ENCODE measurements at regions not wholly inside any gene's neighbourhood (a gene's known extent, or its start where the extent isn't known, plus 50 kb on each side); places are given as distances from the start of the nearest gene placed in this dataset.

GRCh38 chr5:173753307-173754168 is 134.6 kb upstream of the CPEB4 start:
- H3K27ac Mint-ChIP-seq: no peak overlapping the region
- H3K4me1 Mint-ChIP-seq: no peaks in the 10 kb centered on the region
- intact Hi-C loops (cut with micrococcal nuclease): no loop called here
- DNase-seq (no peak), ATAC-seq (no peak)
- peaks cover 8% of the 10 kb centered on the region for H3K4me1 ChIP-seq (ENCODE audit: control insufficient read depth, insufficient read depth, low read length)
- WGBS (ENCODE audit: insufficient coverage): 91% methylated on average over 14 of the region's 15 CpGs
- no peak overlapping the region for H3K4me3 Mint-ChIP-seq
- no peaks in the 10 kb centered on the region for H3K36me3 ChIP-seq (ENCODE audit: control insufficient read depth, insufficient read depth, low read length)
- no peaks in the 10 kb centered on the region for H3K9me3 Mint-ChIP-seq
- H3K27me3 ChIP-seq (ENCODE audit: control insufficient read depth, insufficient read depth, low read length): no peaks in the 10 kb centered on the region
- TF ChIP-seq CTCF (IDR thresholded peaks at IDR 0.05): no peak
- H3K27me3 Mint-ChIP-seq (ENCODE audit: low read depth in 2 of 2): peaks cover 10% of the 10 kb centered on the region in 2 donors
- H3K4me3 ChIP-seq (ENCODE audit: low read length): no peak overlapping the region
- H3K36me3 Mint-ChIP-seq: no peaks in the 10 kb centered on the region
- no peak overlapping the region for H3K27ac ChIP-seq (ENCODE audit: low read length)
- no peaks in the 10 kb centered on the region for H3K9me3 ChIP-seq (ENCODE audit: control insufficient read depth, insufficient read depth, low read length)

GRCh38 chr5:173755319-173755718 is 132.8 kb upstream of the CPEB4 start:
- no peak overlapping the region for H3K27ac ChIP-seq (ENCODE audit: low read length)
- H3K27me3 ChIP-seq (ENCODE audit: control insufficient read depth, insufficient read depth, low read length): no peaks in the 10 kb centered on the region
- H3K4me3 ChIP-seq (ENCODE audit: low read length): no peak overlapping the region
- 90% methylated on average over 3 of the region's 3 CpGs for WGBS (ENCODE audit: insufficient coverage)
- no peaks in the 10 kb centered on the region for H3K36me3 ChIP-seq (ENCODE audit: control insufficient read depth, insufficient read depth, low read length)
- H3K4me1 Mint-ChIP-seq: no peaks in the 10 kb centered on the region
- no peak overlapping the region for H3K27ac Mint-ChIP-seq
- no peak for TF ChIP-seq CTCF (IDR thresholded peaks at IDR 0.05)
- H3K4me3 Mint-ChIP-seq: no peak overlapping the region
- no peaks in the 10 kb centered on the region for H3K9me3 Mint-ChIP-seq
- peaks cover 10% of the 10 kb centered on the region in 2 donors for H3K27me3 Mint-ChIP-seq (ENCODE audit: low read depth in 2 of 2)
- peaks cover 8% of the 10 kb centered on the region for H3K4me1 ChIP-seq (ENCODE audit: control insufficient read depth, insufficient read depth, low read length)
- no peak for ATAC-seq
- no peak for DNase-seq
- H3K9me3 ChIP-seq (ENCODE audit: control insufficient read depth, insufficient read depth, low read length): no peaks in the 10 kb centered on the region
- intact Hi-C loops (cut with micrococcal nuclease): no loop called here
- no peaks in the 10 kb centered on the region for H3K36me3 Mint-ChIP-seq

- Mint-ChIP-seq H3K27me3 (ENCODE audit: low read depth in 2 of 2) (peaks cover 14 to 18% of the 10 kb centered on the region in 2 donors), H3K36me3 (no peaks in the 10 kb centered on the region), H3K4me1 (no peaks in the 10 kb centered on the region), H3K4me3 (no peak overlapping the region), H3K9me3 (no peaks in the 10 kb centered on the region), H3K27ac (no peak overlapping the region)
- H3K27me3 ChIP-seq (ENCODE audit: control insufficient read depth, insufficient read depth, low read length): no peaks in the 10 kb centered on the region
- intact Hi-C loops (cut with micrococcal nuclease): no loop called here
- H3K4me3 ChIP-seq (ENCODE audit: low read length): no peak overlapping the region
- WGBS (ENCODE audit: insufficient coverage): 88% methylated on average over 12 of the region's 12 CpGs
- no peaks in the 10 kb centered on the region for H3K4me1 ChIP-seq (ENCODE audit: control insufficient read depth, insufficient read depth, low read length)
- no peaks in the 10 kb centered on the region for H3K9me3 ChIP-seq (ENCODE audit: control insufficient read depth, insufficient read depth, low read length)
- ATAC-seq (no peak), DNase-seq (no peak)
- no peak for TF ChIP-seq CTCF (IDR thresholded peaks at IDR 0.05)
- no peak overlapping the region for H3K27ac ChIP-seq (ENCODE audit: low read length)
- no peaks in the 10 kb centered on the region for H3K36me3 ChIP-seq (ENCODE audit: control insufficient read depth, insufficient read depth, low read length)
Measured at GRCh38 chr5:173757403-173758209, 130.5 kb upstream of the CPEB4 start.
